ENCODE measurements at regions not wholly inside any gene's neighbourhood (a gene's known extent, or its start where the extent isn't known, plus 50 kb on each side); places are given as distances from the start of the nearest gene placed in this dataset.

GRCh38 chr5:40052808-40053207 lies 626.9 kb upstream of the PTGER4 start:
- DNase-seq (ENCODE audit: low read depth in 2 of 2) = no peak

- no peak for DNase-seq (ENCODE audit: low read depth in 2 of 2)
Measured at GRCh38 chr5:40046792-40047191, 622.0 kb upstream of the DAB2 start.

- no peak for DNase-seq (ENCODE audit: low read depth in 2 of 2)
Measured at GRCh38 chr5:40045429-40045828, 620.6 kb upstream of the DAB2 start.

GRCh38 chr5:40043916-40044315 lies 619.1 kb upstream of the DAB2 start:
- DNase-seq (ENCODE audit: low read depth in 2 of 2) = no peak

GRCh38 chr5:40041452-40041851 lies 616.7 kb upstream of the DAB2 start:
- no peak for DNase-seq (ENCODE audit: low read depth in 2 of 2)

- DNase-seq (ENCODE audit: low read depth in 2 of 2) = no peak
Measured at GRCh38 chr5:40037713-40038112, 612.9 kb upstream of the DAB2 start.

- DNase-seq (ENCODE audit: low read depth in 2 of 2) = no peak
Measured at GRCh38 chr5:40034441-40034840, 609.7 kb upstream of the DAB2 start.

- no peak for DNase-seq (ENCODE audit: low read depth in 2 of 2)
Measured at GRCh38 chr5:40033411-40033810, 608.6 kb upstream of the DAB2 start.

- no peak for DNase-seq (ENCODE audit: low read depth in 2 of 2)
Measured at GRCh38 chr5:40033009-40033408, 608.2 kb upstream of the DAB2 start.

GRCh38 chr5:40030661-40031060 lies 605.9 kb upstream of the DAB2 start:
- no peak for DNase-seq (ENCODE audit: low read depth in 2 of 2)

GRCh38 chr5:40029711-40030495 lies 605.1 kb upstream of the DAB2 start:
- DNase-seq (ENCODE audit: low read depth in 2 of 2) = no peak

GRCh38 chr5:40027400-40027799 lies 602.6 kb upstream of the DAB2 start:
- DNase-seq (ENCODE audit: low read depth in 2 of 2) = no peak

GRCh38 chr5:40025586-40025985 lies 600.8 kb upstream of the DAB2 start:
- no peak for DNase-seq (ENCODE audit: low read depth in 2 of 2)

GRCh38 chr5:40022057-40022456 lies 597.3 kb upstream of the DAB2 start:
- DNase-seq (ENCODE audit: low read depth in 2 of 2) = no peak

GRCh38 chr5:40021007-40021406 lies 596.2 kb upstream of the DAB2 start:
- DNase-seq (ENCODE audit: low read depth in 2 of 2) = no peak

- no peak for DNase-seq (ENCODE audit: low read depth in 2 of 2)
Measured at GRCh38 chr5:40017918-40018317, 593.1 kb upstream of the DAB2 start.

- no peak for DNase-seq (ENCODE audit: low read depth in 2 of 2)
Measured at GRCh38 chr5:40017135-40017534, 592.4 kb upstream of the DAB2 start.

GRCh38 chr5:40010436-40010835 lies 585.7 kb upstream of the DAB2 start:
- DNase-seq (ENCODE audit: low read depth in 2 of 2) = no peak

GRCh38 chr5:40006260-40006659 lies 581.5 kb upstream of the DAB2 start:
- no peak for DNase-seq (ENCODE audit: low read depth in 2 of 2)

- no peak for DNase-seq (ENCODE audit: low read depth in 2 of 2)
Measured at GRCh38 chr5:40001796-40002195, 577.0 kb upstream of the DAB2 start.

GRCh38 chr5:39998518-39998917 lies 573.7 kb upstream of the DAB2 start:
- DNase-seq (ENCODE audit: low read depth in 2 of 2) = no peak

- no peak for DNase-seq (ENCODE audit: low read depth in 2 of 2)
Measured at GRCh38 chr5:39995990-39996389, 571.2 kb upstream of the DAB2 start.

- no peak for DNase-seq (ENCODE audit: low read depth in 2 of 2)
Measured at GRCh38 chr5:39992617-39993202, 567.9 kb upstream of the DAB2 start.

- no peak for DNase-seq (ENCODE audit: low read depth in 2 of 2)
Measured at GRCh38 chr5:39986614-39987013, 561.8 kb upstream of the DAB2 start.
